ENCODE measurements at regions not wholly inside any gene's neighbourhood (a gene's known extent, or its start where the extent isn't known, plus 50 kb on each side); places are given as distances from the start of the nearest gene placed in this dataset.

DNA sequence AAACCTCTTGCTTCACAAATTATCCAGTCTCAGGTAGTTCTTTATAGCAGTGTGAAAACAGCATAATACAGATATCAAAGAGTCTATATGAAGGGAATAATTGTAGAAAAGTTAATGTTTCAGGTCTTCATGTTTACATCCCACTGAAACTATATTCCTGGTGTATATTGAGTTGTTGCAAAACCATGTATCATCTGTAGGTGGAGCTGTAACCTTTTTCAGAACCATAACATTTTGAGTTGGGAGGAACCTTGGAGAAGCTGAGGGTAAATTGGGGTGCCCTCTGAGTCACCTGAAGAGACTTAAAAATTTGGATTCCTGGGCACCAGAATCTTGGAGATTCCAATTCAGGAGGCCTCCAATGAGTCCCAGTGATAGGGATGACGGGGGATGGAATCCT is 51.9 kb upstream of the TAPT1 start:
- DNase-seq (ENCODE audit: extremely low read depth, low read depth), result no peak
